ENCODE measurements at regions not wholly inside any gene's neighbourhood (a gene's known extent, or its start where the extent isn't known, plus 50 kb on each side); places are given as distances from the start of the nearest gene placed in this dataset.

GRCh38 chr16:85422632-85423550 is 190.2 kb upstream of the GSE1 start:
- Histone ChIP-seq H3K36me3 (replicated peaks in 1 of 2; ENCODE audit: control insufficient read depth in 1 of 2, insufficient read depth in 2 of 2, low read length in 2 of 2) (no peaks in the 10 kb centered on the region), H3K27ac (ENCODE audit: extremely low read length, insufficient read depth, low read length) (peak overlapping the region; percentile 50), H3K27me3 (ENCODE audit: control insufficient read depth in 1 of 2, insufficient read depth in 2 of 2, low read length in 2 of 2) (peaks cover 7 to 24% of the 10 kb centered on the region in 2 experiments; a peak in 4 of 5 replicates), H3K9me3 (ENCODE audit: low read length) (no peaks in the 10 kb centered on the region), H3K4me2 (ENCODE audit: low read depth, low read length) (peak overlapping the region; percentile 89), H2AFZ (ENCODE audit: low read length) (no peak overlapping the region), H4K20me1 (ENCODE audit: insufficient read depth, low read length) (peaks cover 17% of the 10 kb centered on the region), H3K4me1 (ENCODE audit: insufficient read depth, low read length) (peaks cover 36% of the 10 kb centered on the region), H3K9ac (ENCODE audit: insufficient read depth, low read depth, low read length) (peak overlapping the region; percentile 13; the same call in 1 of the 2 replicates), H3K4me3 (replicated peaks in 1 of 3; ENCODE audit: insufficient read depth in 1 of 3, low read depth in 2 of 3, low read length in 3 of 3) (peak overlapping the region; percentile 24 to 65 (median 38); a peak in 4 of 6 replicates), H3K79me2 (ENCODE audit: insufficient read depth, low read length) (no peaks in the 10 kb centered on the region)
- peak; percentile 99 for FAIRE-seq
- POLR2A ChIA-PET = interaction anchor here (0.7 to 3.1 kb wide), 10 partner anchors 14 to 285 kb away, joined by 3 to 14 read pairs (median 5); no protein-coding TSS in a partner anchor
- peak; percentile 89 for ATAC-seq
- in situ Hi-C loops (cut with HindIII; ENCODE audit: extremely low pct_ligation_motif_present, low pct_unique_long_range_greater_than_20kb) = no loop called here
- intact Hi-C loops (cut with micrococcal nuclease; ENCODE audit: unreplicated experiment) = loop anchor here (1.0 to 2.0 kb wide), 2 partner anchors 26 to 135 kb away; no protein-coding TSS in a partner anchor
- DNase-seq (ENCODE audit: low spot score) = peak; percentile 92
- WGBS (ENCODE audit: low lambda C conversion rate) = 9% methylated on average over 15 of the region's 23 CpGs
- CTCF ChIA-PET (ENCODE audit: low intra/inter-chr PET ratio, low total read pairs) = interaction anchor here (1.1 to 4.2 kb wide), 4 partner anchors 68 to 188 kb away, joined by 5 to 93 read pairs (median 30); partner anchors contain the start of gene GSE1
- no TSS peak for BruUV-seq (replicated peaks)
- no peak for TF ChIP-seq ZNF530 (CRISPR knock-in tag; IDR thresholded peaks at IDR 0.05; ENCODE audit: low read depth)
- TF ChIP-seq PHF20 (CRISPR knock-in tag; IDR thresholded peaks at IDR 0.05) = no peak
- no peak for TF ChIP-seq ZNF550 (CRISPR knock-in tag; IDR thresholded peaks at IDR 0.05; ENCODE audit: borderline replicate concordance)
- TF ChIP-seq ZNF703 (CRISPR knock-in tag; IDR thresholded peaks at IDR 0.05; ENCODE audit: borderline replicate concordance) = peak; percentile 56; the same call in 1 of the 2 replicates
- peak; percentile 55; the same call in 1 of the 2 replicates for TF ChIP-seq ZNF12 (CRISPR knock-in tag; IDR thresholded peaks at IDR 0.05)
- TF ChIP-seq ZNF143 (CRISPR knock-in tag; IDR thresholded peaks at IDR 0.05) = peak; percentile 48; the same call in 1 of the 2 replicates
- TF ChIP-seq ZBTB26 (CRISPR knock-in tag; IDR thresholded peaks at IDR 0.05; ENCODE audit: borderline replicate concordance) = peak; percentile 33; the same call in 1 of the 2 replicates
- TF ChIP-seq ZNF710 (CRISPR knock-in tag; IDR thresholded peaks at IDR 0.05; ENCODE audit: borderline replicate concordance) = peak; percentile 90
- no peak for TF ChIP-seq ZNF468 (CRISPR knock-in tag; IDR thresholded peaks at IDR 0.05)
- TF ChIP-seq ZNF296 (CRISPR knock-in tag; conservative IDR thresholded peaks at IDR 0.05) = no peak
- peak; percentile 70; the same call in 1 of the 2 replicates for TF ChIP-seq ZSCAN20 (CRISPR knock-in tag; IDR thresholded peaks at IDR 0.05; ENCODE audit: borderline replicate concordance)
- TF ChIP-seq, protein P1, sequence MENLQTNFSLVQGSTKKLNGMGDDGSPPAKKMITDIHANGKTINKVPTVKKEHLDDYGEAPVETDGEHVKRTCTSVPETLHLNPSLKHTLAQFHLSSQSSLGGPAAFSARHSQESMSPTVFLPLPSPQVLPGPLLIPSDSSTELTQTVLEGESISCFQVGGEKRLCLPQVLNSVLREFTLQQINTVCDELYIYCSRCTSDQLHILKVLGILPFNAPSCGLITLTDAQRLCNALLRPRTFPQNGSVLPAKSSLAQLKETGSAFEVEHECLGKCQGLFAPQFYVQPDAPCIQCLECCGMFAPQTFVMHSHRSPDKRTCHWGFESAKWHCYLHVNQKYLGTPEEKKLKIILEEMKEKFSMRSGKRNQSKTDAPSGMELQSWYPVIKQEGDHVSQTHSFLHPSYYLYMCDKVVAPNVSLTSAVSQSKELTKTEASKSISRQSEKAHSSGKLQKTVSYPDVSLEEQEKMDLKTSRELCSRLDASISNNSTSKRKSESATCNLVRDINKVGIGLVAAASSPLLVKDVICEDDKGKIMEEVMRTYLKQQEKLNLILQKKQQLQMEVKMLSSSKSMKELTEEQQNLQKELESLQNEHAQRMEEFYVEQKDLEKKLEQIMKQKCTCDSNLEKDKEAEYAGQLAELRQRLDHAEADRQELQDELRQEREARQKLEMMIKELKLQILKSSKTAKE (CRISPR knock-in tag; IDR thresholded peaks at IDR 0.05; ENCODE audit: borderline replicate concordance) = peak; percentile 94
- peak; percentile 30; the same call in 1 of the 2 replicates for TF ChIP-seq CHD4 (IDR thresholded peaks at IDR 0.05; ENCODE audit: borderline replicate concordance, low read length)
- no peak for TF ChIP-seq LBX2 (CRISPR knock-in tag; IDR thresholded peaks at IDR 0.05; ENCODE audit: borderline replicate concordance)
- no peak for TF ChIP-seq ZNF24 (IDR thresholded peaks at IDR 0.05)
- no peak for TF ChIP-seq ZNF207 (IDR thresholded peaks at IDR 0.05; ENCODE audit: borderline replicate concordance)
